ENCODE measurements at regions not wholly inside any gene's neighbourhood (a gene's known extent, or its start where the extent isn't known, plus 50 kb on each side); places are given as distances from the start of the nearest gene placed in this dataset.

DNA sequence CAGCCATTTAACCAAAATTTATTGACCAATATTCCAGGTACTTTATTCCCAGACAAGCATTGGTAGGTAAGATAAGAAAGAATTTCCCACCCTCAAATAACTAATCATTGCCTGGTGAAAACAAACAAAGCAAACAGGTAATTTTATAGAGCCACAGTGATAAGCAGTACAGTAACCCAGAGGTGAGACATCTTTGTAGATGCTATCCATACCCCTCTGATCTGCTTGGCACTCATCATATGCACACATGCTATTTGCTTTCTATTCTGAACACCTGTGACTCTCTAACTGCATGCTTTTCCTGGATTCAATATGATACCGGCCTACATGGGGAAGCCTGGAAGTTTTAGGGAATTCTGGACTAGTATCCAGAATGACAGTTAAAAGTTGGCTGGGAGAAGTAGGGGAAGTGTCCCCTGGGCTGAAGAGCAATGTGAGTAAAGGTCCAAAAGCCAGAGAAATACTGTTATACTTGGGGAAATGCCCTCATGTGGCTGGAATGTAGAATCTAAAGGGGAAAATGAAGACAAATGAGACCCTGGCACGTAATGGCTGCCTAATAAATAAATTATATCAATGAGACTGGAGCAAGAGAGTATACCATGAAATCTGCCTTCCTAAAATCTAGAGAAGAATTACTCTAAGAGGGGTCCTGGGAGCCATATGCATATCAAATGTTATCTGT is 243.8 kb upstream of the ADAMTSL1 start:
- DNase-seq (ENCODE audit: low read depth), result no peak

DNA sequence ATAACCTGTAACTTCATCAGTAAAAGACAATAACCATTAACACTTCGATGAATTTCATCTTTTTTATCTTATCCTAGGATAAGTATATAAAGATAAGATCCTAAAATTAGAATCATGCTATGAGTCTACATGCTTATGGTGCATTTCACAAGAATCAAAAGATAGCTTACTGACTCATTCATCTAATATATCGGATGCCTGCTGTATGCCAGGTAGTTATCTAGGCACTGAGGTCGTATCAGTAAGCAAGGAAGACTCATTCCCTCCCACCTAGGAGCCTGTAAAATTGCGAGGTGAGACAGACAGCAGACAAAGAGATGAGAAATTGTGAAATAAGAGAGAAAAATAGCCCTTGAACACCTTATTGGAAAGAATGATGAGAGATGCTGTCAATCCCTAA is 240.6 kb upstream of the ADAMTSL1 start:
- no peak for DNase-seq (ENCODE audit: low read depth)

DNA sequence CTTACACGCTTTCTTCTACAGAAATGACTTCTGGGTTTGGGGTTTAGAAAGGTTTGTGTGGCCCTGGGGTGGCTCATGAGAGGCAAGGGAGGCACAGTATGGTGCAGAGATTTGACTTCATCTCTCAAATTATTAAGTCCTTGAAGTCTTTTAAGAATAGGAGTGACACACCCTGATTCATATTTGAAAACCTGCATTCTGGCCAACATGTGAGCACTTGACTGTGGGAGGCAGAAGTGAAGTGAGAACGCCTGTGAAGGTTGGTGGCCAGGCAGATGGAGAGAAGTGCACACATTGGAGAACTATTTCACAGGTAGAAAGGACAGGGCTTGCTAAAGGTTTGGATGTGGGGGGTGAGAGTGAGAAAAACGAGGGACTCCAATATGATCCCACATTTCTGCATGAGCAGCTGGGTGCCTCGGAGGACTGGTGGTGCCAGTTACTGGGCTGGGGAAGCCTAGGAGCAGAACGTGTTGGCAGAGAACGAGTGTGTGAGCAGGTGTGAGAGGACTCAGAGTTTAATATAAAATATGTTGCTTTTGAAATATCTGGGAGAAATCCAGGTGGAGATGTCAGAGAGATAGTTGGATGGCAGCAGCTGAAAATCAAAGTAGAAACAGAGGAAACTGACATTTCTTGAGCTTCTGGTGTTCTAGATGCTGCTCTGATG is 240.0 kb upstream of the ADAMTSL1 start:
- no peak for DNase-seq (ENCODE audit: low read depth)

DNA sequence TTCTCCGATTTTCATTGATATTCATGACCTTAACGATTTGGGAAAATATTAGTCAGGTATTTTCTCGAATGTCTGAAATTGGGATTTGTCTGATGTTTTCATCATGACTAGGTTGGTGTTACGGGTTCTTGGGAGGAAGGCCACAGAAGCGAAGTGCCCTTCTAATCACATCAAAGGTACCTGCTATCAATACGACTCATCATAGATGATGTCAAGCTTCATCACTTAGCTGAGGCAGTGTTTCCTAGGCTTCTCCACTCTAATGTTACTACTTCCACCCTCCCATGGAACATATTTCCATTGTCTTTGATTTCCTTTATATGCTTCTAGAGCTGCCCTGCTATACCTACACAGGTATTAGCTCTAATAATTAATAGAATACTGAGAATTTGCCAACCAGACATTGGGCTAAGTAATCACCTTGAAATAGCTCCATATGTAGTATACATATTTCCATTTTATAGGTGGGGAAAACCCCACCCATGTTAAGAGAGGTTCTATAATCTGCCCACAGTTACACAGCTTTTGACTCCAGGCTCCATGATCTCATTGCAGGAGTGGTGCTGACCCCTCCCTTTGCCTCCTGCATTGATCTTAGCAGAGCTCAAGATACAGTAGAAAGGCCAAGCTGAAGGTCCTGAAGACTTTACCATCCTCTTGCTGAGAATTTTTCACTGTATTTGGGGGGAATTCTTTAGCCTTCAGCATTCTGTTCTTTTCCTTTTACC is 238.6 kb upstream of the ADAMTSL1 start:
- DNase-seq (ENCODE audit: low read depth), result no peak

DNA sequence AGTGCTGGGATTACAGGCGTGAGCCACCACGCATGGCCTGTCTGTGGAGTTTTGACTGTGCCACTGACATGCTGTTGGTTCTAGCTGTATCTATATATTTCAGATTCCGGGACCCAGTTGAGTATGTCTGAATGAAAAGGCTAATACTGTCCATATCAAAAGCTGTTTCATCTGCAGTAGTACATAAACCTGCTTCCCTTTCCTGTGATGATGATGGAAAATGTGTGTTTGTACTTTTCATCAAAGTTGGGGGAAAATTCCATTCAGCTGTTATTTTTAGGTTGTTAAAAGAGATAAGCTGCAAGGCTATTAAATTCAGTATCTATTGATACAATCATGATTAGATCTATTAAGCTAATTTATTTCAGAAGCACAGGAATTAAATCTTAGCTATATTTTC is 237.6 kb upstream of the ADAMTSL1 start:
- no peak for DNase-seq (ENCODE audit: low read depth)

GRCh38 chr9:18237776-18238175 is 236.2 kb upstream of the ADAMTSL1 start:
- DNase-seq (ENCODE audit: low read depth), result no peak

GRCh38 chr9:18238254-18238653 is 235.7 kb upstream of the ADAMTSL1 start:
- peak; percentile 77 for DNase-seq (ENCODE audit: low read depth)

GRCh38 chr9:18238752-18239447 is 235.1 kb upstream of the ADAMTSL1 start:
- peak; percentile 33 for DNase-seq (ENCODE audit: low read depth)

- DNase-seq (ENCODE audit: low read depth), result no peak
Observed at GRCh38 chr9:18240213-18240612, 233.7 kb upstream of the ADAMTSL1 start.

GRCh38 chr9:18245911-18246310 is 228.0 kb upstream of the ADAMTSL1 start:
- no peak for DNase-seq (ENCODE audit: low read depth)

DNA sequence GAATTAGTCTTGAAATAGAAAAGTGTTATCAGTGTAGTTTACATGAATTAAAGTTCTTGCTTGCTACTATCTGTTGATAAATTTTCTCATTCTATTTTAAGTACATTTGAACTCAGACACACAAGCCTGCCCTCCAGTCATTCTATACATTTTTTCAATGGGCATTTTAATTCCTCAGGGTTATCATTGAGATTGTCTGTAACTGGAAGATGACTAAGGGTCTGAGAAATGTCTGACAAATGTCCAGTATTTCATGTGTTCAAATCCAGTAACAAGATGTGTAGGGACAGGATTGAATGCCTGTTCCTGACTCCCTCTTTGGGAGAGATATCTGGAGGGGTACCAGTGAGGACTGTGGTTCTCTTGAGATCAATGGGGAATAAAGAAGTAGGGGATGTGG is 223.9 kb upstream of the ADAMTSL1 start:
- DNase-seq (ENCODE audit: low read depth), result no peak

DNA sequence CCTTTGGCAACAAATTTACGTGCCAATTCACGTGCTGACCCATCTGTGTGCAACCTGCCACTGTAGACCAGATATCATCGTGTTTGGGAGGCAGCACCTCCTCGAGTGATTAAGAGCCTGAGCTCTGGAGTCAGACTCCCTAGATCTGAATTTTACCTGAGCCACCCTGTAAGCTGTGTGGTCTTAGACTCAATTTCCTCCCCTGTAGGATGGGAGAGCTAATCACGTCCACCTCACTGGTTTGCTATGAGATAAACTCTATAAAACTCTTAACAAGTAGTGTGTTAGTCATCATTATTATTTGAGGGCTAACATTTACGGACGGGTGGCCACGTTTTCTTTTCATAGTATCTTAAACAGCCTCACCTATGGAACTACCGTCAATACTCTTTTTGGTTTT is 220.0 kb upstream of the ADAMTSL1 start:
- no peak for DNase-seq (ENCODE audit: low read depth)

DNA sequence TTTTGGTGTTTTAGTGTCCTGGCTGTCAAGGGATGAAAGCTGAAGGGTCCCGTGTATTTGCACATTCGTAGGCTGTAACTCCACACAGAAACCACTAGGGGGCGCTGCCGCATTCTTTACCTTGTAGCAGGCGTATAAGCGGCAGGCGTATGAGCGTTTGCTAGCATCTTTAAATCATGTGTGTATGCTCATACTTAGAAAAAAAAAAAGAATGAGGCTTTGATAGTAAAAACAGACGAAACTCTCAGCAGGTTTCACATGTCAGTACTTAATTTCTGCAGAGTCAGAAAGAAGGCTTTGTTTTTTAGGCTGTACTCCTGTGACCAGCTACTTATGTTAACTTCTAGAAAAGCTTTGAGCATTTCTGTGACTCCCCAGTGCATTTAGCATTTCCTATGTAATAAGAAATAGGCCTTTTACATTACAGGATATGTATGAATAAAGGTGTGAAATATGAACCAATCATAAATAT is 218.8 kb upstream of the ADAMTSL1 start:
- peak; percentile 58 for DNase-seq (ENCODE audit: low read depth)

DNA sequence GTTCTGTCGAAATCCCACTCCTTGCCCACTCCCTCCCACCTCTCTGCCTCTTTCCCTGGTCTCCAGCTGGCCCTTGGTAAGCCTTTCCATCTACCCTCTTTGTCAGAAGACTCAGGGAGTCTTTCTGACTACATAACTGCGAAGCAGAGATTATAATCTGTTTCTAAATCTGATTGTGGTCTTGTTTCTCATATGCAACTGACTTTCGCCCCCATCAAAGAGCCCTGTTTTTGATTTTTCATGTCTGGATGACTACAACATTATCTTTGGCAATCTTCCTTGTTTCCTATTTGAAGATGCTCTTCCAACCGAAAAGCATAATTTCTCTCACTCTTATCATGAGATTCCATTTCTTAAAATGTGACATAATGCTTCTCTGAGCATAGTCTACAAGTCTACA is 218.2 kb upstream of the ADAMTSL1 start:
- DNase-seq (ENCODE audit: low read depth), result no peak

- DNase-seq (ENCODE audit: low read depth), result peak; percentile 21
Observed at GRCh38 chr9:18256568-18256967, 217.4 kb upstream of the ADAMTSL1 start.

GRCh38 chr9:18260521-18260920 is 213.4 kb upstream of the ADAMTSL1 start:
- peak; percentile 77 for DNase-seq (ENCODE audit: low read depth)

- DNase-seq (ENCODE audit: low read depth), result no peak
Observed at GRCh38 chr9:18261181-18261580, 212.8 kb upstream of the ADAMTSL1 start.

- DNase-seq (ENCODE audit: low read depth), result no peak
Observed at GRCh38 chr9:18263377-18263776, 210.6 kb upstream of the ADAMTSL1 start.

- peak; percentile 69 for DNase-seq (ENCODE audit: low read depth)
Observed at GRCh38 chr9:18268381-18268780, 205.6 kb upstream of the ADAMTSL1 start.

GRCh38 chr9:18269561-18269960 is 204.4 kb upstream of the ADAMTSL1 start:
- DNase-seq (ENCODE audit: low read depth), result no peak

DNA sequence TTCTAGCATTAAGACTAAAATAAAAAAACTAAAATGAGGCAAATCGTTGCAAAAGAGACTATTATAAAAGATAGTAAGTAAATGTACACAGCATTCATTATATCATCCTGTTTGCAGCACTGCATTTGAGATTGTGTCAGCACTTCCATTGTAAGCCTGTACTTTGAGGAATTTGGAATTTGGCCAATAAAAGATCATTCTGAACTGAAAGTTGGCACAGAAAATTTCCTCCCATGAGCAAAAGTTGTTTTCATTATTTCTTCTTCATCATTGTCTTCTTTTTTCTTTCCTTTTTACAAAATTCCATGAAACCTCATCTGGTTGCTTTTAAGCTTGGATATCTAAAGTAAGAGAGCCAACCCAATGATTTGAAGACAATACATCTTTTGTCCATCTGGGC is 199.3 kb upstream of the ADAMTSL1 start:
- peak; percentile 35 for DNase-seq (ENCODE audit: low read depth)

DNA sequence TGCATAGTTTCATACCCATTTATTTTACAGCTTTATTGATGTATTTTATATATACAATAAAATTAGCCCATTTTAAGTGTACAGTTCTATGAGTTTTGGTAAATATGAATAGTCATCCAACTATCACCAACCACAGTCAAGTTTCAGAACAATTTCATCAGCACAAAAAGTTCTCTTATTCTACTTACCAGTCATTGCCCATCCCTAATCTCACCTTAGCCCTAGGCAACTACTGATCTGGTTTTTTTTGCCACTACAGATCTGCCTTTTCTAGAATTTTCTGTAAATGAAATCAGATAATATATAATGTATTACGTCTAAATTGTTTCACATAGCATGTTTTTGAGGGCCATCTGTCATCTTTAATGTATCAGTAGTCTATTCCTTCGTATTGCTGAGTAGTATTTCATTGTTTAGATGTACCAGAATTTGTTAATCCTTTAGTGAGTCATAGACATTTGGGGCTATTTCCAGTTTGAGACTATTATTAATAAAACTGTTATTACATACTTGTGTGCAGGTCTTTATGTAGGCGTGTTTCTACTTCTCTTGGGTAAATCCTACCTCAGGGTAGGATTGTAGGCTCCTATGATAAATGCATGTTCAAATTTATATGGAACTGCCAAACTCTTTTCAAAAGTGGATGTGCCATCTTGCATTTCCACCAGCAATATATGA is 198.5 kb upstream of the ADAMTSL1 start:
- DNase-seq (ENCODE audit: low read depth), result no peak
